GM19395 (cell line): ENCODE measurements at regions not wholly inside any gene's neighbourhood (a gene's known extent, or its start where the extent isn't known, plus 50 kb on each side); places are given as distances from the start of the nearest gene placed in this dataset.
A peak's percentile ranks its signal among the peaks of the same experiment; 100 is the strongest.

Experiments used
- ATAC-seq: cut with Tn5 transposase; IDR thresholded peaks from one replicate; pipeline ENCODE4 v1.9.1; 2021; ENCODE audit warnings: mild to moderate bottlenecking, moderate library complexity; ENCODE audit not compliant: unreplicated experiment

- peak; percentile 71 for ATAC-seq
Observed at GRCh38 chr3:194003114-194004057, 132.6 kb upstream of the HES1 start.

- ATAC-seq, result no peak
Observed at GRCh38 chr3:194005930-194006501, 129.9 kb upstream of the HES1 start.

- ATAC-seq, result no peak
Observed at GRCh38 chr3:194007592-194008337, 128.2 kb upstream of the HES1 start.

- ATAC-seq, result no peak
Observed at GRCh38 chr3:194009019-194009418, 126.9 kb upstream of the HES1 start.

GRCh38 chr3:194009892-194010533, 125.9 kb upstream of the HES1 start:
- no peak for ATAC-seq

GRCh38 chr3:194011807-194012206, 124.1 kb upstream of the HES1 start:
- ATAC-seq, result no peak

GRCh38 chr3:194013928-194014327, 122.0 kb upstream of the HES1 start:
- ATAC-seq, result no peak

GRCh38 chr3:194014756-194015155, 121.2 kb upstream of the HES1 start:
- ATAC-seq, result no peak

GRCh38 chr3:194019398-194020165, 116.4 kb upstream of the HES1 start:
- no peak for ATAC-seq

- ATAC-seq, result no peak
Observed at GRCh38 chr3:194022052-194022451, 113.9 kb upstream of the HES1 start.

GRCh38 chr3:194022816-194023215, 113.1 kb upstream of the HES1 start:
- no peak for ATAC-seq

GRCh38 chr3:194023501-194024280, 112.3 kb upstream of the HES1 start:
- ATAC-seq, result no peak

GRCh38 chr3:194025119-194025518, 110.8 kb upstream of the HES1 start:
- ATAC-seq, result no peak

GRCh38 chr3:194025951-194026350, 110.0 kb upstream of the HES1 start:
- no peak for ATAC-seq

- no peak for ATAC-seq
Observed at GRCh38 chr3:194028434-194029004, 107.4 kb upstream of the HES1 start.

GRCh38 chr3:194029846-194030245, 106.1 kb upstream of the HES1 start:
- ATAC-seq, result no peak

- no peak for ATAC-seq
Observed at GRCh38 chr3:194030372-194030771, 105.6 kb upstream of the HES1 start.

- ATAC-seq, result no peak
Observed at GRCh38 chr3:194031349-194031748, 104.6 kb upstream of the HES1 start.
